ENCODE measurements at regions not wholly inside any gene's neighbourhood (a gene's known extent, or its start where the extent isn't known, plus 50 kb on each side); places are given as distances from the start of the nearest gene placed in this dataset.

DNA sequence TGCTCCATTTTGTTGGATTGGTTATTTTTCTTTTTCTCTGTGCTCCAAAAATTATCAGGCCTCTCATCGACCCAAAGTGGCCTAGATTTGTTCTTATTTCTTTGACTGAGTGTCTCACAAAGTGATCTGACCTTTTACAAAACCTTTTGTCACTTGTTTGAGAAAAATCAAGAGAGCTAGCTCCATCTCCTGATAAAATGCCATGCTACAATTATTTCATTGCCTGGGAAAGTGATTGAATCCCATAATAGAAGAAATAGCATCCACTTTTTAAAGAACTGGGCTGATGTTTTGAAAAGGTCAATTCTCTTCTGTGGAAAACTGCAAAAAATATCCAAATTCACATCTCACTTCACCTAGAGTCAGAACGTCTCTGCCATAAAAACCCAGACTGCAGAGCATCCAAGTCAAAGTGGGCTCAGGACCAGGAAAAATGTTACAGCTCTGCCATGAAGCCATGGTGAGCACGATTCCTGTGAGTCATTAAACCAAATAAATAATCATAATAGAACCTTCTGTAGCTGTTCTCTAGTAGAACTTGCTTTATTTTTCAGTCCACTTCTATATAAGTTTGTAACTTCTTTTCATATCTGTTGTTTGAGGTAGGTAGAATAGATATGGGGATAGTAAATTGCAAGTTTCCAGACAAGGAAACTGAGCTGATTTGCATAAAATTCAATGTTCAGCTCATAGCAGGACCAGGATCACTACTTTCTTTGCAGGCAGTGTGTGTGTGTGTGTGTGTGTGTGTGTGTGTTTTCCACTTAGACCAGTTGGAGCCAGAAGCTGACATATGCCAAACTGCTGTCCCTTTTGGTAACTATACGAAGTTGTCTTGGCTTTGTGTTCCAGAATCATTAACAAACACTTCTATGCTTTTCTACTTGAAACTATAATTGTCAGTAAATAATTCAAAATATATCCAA is 632.5 kb upstream of the ANKRD30A start:
- TF ChIP-seq, protein P1, sequence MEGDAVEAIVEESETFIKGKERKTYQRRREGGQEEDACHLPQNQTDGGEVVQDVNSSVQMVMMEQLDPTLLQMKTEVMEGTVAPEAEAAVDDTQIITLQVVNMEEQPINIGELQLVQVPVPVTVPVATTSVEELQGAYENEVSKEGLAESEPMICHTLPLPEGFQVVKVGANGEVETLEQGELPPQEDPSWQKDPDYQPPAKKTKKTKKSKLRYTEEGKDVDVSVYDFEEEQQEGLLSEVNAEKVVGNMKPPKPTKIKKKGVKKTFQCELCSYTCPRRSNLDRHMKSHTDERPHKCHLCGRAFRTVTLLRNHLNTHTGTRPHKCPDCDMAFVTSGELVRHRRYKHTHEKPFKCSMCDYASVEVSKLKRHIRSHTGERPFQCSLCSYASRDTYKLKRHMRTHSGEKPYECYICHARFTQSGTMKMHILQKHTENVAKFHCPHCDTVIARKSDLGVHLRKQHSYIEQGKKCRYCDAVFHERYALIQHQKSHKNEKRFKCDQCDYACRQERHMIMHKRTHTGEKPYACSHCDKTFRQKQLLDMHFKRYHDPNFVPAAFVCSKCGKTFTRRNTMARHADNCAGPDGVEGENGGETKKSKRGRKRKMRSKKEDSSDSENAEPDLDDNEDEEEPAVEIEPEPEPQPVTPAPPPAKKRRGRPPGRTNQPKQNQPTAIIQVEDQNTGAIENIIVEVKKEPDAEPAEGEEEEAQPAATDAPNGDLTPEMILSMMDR (IDR thresholded peaks at IDR 0.05), result no peak
- TF ChIP-seq EP300 (IDR thresholded peaks at IDR 0.05) (no peak), POLR2AphosphoS5 (IDR thresholded peaks at IDR 0.05) (no peak)

Measured in upper lobe of left lung (tissue), 4 donors.